NOMO-1 treated with DMSO at 0.1 percent for 48 hours (cell line): ENCODE measurements at regions not wholly inside any gene's neighbourhood (a gene's known extent, or its start where the extent isn't known, plus 50 kb on each side); places are given as distances from the start of the nearest gene placed in this dataset.

ENCODE experiments used
- DNase-seq: peaks from one replicate; lab custom pipeline; 2025; ENCODE audit not compliant: unreplicated experiment; lab: John Stamatoyannopoulos, UW

DNA sequence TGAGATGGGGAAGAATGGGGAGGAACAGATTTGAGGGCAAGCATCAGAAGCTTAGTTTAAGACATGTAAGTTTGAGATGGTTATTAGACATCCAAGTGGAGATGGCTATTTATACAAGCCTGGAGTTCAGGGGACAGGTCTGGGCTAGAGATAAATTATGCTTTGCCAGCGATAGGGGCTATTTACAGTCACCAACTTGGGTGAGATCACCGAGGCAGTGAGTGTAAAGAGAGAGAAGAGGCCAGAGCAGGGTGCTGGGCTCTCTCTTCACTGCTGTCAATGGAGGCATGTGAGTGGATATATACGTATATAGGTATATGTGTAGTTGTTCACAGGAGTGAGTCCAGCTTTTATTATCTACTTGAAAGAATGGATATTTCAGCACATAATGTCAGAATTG lies 81.0 kb downstream of the QPCT start:
- DNase-seq, result no peak

DNA sequence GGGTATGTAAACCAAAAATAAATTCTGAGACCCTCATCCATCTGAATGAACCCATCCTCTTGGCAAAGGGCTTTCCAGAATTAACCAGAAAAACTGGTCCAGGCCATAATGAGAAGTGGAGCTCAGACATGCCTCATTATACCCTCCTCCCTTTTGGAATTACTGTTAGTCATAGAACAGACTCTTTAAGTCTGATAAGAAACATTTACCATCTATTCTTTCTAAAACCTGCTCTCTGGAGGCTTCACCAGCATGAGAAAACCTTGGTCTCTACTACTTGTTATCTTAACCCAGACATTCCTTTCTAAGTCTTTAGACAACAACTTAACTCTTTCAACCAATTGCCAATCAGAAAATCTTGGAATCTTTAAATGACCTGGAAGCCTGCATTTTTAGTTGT lies 82.8 kb downstream of the QPCT start:
- DNase-seq, result no peak

DNA sequence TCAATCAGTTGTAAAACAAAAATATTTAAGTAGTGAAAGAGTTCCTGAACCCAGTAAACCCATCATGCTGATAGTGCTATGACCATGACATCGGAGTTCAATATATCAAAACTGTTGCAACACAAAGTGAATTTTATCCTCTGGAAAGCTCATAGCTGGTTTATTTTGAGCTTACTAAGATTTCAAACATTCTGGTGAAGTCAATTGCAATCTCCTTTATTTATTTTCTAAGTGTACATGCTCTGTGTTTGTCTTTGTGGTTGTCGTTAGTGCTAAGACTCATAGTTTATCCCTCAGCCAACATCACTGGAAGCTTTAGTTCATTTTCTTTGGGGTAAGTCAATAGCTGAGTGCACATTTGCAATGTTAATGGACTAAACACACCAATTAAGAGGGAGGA lies 91.9 kb downstream of the QPCT start:
- no peak for DNase-seq

DNA sequence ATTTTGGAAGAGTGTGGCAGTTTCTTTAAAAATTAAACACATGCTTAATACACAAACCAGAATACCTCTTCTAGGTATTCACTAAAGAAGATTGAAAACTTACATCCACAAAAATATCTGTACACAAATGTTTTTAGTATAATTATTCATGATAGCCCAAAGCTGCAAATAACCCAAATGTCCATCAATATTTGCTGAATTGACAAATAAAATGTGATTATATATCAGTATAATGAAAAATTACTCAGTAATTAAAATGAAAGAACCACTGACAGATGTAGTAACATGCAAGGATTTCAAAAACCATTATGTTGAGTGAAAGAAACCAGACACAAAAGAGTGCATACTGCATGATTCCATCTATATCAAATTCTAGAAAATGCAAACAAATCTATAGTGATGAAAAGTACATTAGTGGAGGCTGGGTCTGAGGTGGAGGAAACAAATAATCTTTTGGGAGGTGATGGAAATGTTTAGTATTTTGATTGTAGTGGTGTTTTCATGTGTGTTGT lies 94.8 kb downstream of the QPCT start:
- DNase-seq, result no peak

DNA sequence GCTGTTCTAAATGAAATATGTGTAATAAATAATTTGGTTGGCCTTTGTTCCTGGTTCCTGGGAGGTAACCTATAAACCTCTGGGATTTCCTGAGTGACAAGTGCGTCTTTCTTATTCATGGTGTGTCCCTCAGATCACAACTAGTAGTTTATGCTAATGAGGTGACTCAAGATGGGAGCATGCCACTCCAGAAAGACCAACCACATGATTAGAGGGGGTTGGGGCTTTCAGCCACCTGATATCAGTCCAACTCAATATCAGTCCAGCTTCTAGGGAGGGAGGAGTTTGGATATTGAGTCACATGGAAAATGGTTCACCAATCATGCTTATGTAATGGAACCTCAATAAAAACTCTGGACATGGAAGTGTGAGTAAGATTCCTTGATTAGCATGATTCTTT lies 96.6 kb downstream of the QPCT start:
- DNase-seq, result no peak

DNA sequence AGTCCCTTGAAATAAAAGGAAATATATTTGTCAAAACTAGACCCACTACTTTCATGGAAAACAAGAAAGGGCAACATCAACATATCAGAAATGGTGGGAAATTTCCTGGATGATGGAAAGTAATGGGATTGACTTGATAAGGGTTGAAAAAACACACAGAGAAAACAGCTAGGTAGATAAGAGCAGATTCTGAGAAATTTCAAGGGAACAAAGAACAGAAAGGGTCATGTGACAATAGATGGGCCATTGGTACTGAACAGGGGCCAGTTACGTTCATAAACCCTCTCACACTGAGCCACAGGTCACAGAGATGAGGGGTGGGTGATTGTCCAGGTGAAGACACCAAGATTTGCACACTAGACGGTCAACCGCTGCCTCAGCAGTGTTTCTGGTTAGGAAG lies 98.7 kb downstream of the QPCT start:
- no peak for DNase-seq

DNA sequence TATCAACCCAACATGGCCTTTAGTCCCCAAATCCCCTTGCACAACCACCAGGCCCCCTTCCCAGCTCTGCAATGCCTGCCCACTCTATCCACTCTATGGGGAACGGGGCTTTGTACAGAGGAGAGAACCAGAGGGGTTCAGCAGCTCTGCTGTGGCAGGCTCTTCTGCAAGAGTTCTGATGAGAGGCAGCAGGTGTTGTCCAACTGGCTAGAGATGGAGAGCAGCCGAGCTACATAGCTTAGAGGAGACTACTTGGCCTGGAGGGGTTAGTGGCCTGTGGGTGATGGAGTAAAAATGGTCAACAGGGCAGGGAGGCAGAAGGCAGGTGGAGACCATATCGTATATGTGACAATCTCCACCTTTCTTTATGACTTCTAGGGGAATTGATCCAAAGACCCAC lies 103.0 kb downstream of the QPCT start:
- no peak for DNase-seq

DNA sequence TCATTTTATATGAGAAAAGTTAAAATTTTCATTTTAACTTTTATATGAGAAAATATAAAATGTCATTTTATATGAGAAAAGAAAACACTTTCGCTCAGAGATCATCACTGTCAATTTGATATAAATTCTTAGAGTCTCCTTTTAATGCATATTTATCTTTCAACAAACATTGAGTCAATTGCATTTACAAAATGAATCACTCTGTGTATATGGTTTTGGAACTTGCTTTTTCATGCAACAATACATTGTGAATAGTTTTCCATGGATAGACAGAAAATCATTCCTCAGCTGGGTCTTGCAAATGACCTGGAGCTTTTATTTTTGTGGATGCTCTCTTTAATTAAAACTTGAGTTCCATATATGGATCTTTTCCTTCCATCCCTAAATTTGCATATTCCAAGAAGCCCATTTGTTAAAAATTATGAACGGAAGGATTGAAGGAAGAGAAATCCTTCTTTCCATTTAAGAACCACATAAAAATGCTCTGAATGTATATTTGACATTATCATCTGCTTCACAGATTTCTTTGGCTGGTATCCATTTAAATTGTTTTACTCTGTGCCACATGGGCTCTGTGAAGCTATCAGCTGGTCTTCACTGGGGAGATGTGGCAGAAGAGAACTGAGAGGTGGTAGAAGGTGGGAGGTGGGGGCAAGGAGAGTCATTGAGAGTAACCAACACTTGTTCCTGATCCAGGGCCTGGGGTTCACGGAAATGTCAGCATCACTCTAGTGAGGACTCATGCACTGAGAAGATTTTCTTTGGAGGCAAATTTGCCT lies 104.1 kb downstream of the QPCT start:
- DNase-seq, result no peak

DNA sequence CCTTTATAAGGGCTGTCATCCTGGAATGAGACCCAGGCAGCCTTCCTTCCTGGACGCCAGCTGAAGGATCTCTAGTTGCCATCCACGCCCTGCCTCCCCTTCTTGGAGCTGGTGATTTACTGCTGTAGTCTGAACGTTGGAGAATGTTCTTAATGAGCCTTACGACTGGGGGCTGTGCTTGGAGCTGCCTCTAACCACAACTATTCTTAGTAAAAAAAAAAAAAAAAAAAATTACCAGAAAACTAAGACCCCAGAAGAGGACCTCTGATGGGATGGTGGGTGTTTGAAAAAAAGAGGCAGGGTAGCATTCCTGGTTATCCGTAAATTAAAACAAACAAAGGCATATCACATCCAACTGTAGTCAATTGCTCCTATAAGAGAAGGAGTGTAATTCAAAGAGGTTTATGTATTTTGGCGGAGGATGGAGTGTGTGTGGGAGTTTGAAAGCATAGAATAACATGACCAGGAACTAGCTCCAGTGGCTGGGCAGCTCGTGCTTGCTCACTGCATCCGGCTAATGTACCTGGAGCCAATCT lies 105.4 kb downstream of the QPCT start:
- no peak for DNase-seq

DNA sequence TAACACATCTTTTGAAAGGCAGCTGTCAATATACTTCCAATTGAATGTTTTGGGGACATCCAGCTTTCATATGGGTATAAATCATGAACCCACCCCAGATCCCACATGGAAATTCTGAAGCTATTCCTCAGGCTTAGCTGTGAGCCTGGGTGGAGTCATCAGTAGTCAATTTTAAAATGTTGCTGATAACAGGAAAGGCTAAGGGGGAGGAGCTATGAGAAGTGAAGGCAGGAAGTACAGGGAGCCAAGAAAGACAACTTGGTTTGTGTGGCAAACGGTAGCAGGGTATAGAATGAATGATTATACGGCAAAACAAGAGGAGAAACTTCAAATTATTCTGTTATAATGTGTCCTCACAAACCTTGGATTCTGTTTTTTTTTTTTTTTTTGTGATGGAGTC lies 108.6 kb downstream of the QPCT start:
- no peak for DNase-seq

DNA sequence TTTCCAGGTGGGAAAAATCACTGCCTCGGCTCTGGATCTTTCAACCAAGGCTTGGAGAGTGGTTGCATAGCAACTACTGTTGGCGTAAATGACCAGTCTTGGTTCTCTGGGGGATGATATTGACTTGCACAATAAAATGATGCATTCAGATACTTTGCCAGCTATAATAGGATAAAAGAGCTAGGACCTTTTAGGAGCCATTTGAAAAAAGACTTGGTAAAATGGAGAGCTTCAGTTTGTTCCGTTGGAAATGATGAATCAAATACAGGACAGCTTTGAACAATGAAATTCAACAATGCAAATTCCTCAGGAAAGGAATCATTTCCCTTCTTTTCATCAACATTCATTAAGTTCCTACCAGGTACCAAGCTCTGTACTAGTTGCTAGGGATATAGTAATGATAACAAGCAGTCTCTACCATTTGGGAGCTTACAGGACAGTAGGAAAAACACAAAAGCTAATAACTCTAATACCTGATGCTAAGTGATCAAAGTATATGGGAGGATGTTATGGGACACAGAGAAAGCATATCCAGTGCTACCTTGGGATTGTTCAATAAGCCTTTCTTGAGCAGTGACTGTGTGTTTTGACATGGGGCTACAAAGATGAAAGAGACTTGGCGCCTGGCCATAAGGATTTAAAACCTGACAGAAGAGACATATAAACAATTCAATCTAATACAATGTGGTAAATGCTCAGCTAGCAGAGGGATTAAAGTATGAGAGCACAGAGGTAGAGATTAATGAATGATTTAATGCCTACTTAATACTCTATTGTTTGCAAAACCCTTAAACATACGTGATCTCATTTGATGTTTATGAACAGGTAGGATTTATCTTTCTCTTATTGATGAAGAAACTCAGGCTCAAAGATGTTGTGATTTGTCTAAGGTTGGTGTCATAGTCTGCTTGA lies 110.7 kb downstream of the QPCT start:
- DNase-seq, result no peak

DNA sequence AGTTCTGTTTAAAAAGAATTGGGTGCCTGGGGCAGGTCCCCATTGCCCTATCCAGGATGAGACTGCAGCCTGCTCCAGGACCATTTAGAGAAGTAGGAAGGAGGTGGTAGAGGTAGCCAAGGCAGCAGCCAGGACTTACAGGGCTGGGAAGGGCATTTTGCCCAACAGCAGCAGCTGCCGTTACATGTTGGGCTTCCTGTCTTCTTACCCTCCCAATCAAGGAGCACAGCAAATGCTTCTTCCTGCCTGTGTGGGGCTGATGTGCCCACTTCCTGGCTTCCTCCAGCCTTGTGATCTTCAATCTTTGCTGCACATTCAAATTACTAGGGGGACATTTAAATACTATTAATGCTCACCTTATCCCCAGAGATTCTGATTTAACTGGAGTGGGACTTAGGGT lies 112.0 kb downstream of the QPCT start:
- DNase-seq, result no peak

DNA sequence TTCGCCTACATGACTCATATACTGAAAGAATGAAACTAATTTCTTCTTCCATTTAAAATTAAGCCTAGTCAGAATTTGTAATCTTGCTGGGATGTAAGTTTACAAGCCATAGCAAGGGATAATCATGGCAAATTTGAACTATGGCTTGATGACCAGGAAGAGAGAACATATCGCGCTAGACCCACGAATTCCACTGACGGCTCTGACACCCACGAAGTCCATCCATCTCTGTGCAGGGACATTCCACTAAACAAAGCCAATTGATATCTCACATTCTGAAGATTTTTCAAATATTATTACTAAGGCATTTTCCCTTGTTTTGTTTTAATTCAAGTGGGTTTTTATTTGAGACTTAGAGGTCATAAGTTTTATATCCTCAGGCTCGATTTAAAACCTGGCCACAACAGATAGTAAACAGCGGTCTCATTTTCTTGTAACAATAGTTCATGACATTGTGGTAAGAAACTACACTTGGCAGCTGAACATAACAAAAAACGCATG lies 113.0 kb downstream of the QPCT start:
- DNase-seq, result no peak

DNA sequence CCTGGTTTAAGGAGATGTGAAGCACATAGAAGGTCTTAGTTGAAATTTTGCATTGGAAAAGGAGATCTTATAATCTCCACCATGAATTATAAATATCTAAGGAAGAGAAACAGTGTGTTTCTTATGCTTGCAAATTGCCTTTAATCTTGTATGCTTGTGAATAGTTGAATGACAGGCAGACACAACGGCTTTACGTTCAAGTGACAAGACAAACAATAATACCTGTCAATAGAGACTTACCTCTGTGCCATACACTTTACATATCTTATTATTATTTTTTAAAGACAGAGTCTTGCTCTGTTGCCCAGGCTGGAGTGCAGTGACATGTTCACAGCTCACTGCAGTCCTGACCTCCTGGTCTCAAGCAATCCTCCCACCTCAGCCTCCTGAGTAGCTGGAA lies 113.7 kb downstream of the QPCT start:
- DNase-seq, result no peak

DNA sequence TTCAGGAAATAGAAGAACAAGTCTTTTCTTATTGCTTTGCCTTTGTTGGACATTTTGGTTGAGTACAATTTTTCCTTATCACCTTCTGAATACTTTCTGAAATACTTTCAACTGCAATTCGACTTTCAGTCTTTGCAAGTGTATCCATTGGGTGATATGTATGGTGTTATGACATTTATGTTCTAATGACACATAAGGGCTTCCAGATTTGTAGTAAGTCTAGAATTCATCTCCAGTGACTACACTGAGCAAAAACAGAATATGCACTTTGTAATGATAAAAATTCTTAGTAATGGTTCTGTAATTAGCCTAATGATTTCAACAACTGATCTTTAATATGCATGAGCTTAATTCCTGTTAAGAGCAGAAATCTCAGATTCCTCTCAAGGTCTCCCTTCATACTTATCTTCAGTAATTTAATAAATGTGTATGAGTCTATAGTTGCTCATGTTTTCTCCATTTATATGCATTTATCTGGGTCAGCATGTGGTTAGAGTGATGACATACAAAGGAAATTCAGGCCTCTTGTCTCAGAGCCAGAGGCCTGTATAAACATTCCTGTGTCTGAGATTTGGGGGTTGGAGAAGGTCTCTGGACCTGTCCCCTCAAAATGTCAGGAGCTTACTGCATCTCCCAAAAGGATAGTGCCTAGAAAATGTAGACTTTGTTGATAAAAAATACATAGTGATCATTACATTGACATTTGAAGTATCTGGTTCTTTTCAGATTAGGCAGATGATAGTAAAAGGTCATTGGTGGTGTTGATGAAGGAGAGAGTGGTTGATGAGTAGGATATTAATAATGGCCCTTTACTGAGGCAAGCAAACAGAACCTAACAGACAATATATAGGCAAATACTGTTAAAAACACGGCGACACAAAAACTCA lies 114.9 kb downstream of the QPCT start:
- no peak for DNase-seq

DNA sequence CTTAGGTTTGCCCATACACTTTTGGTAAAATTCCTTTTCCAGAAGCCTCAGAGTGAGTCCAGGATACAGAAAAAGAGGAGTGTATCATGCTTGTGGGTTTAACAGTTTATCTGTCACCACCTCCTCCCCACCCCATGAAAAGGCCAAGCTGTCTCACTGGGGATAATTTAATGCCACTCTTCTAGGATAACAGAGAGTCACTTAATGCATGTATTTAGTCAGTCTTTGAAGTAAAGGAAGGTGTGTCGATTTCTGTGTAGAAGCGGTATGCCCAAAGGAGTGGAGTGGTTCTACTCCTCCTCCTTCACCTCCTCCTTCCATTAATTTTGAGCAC lies 116.4 kb downstream of the QPCT start:
- DNase-seq, result no peak

DNA sequence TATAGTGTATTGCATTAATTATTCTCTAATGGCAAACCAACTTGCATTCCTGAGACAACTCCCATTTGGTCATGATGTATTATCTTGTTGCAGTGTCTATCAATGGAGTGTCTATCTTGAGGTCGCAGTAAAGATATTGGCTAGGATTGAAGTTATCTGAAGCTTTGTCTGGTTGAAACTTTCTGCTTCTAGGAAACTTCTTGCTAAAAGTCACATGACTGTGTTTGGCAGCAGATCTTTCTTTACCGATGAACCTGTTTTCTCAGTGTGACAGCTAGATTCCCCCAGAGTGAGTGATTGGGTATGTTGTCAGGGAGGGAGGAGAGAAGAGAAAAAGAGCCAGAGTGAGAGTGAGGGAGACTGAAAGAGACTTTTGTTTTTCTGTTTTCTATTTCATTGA lies 119.6 kb downstream of the QPCT start:
- DNase-seq, result no peak

DNA sequence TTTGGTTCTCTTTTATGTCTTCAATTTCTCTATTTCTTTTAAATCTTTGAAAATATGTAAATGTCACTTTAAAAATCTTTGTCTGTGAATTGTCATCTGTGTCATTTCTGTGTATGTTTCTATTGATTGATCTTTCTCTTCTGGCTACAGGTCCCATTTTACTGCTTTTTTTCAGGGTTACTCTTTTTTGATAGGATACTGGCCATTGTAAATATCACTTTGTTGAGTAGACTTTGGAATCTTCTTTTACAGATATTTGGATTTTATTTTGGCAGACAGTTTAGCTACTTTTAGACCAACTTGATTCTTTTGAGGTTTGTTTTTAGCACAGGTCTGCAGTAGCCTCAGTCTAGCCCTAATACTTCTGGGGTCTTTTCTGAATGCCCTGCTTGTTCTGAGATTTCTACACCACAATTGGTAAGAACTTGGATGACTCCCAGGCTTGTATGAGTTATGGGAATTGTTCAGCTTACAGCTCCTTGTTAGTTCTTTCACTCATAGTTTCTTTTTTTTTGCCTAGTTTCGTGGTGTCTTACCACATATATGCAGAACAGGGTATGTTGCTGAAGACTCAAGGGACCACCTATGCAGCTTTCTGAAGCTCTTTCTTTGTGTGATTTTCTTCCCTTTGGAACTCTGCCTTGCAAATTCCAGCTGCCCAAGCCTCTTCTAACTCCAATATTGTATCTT lies 122.2 kb downstream of the QPCT start:
- no peak for DNase-seq

DNA sequence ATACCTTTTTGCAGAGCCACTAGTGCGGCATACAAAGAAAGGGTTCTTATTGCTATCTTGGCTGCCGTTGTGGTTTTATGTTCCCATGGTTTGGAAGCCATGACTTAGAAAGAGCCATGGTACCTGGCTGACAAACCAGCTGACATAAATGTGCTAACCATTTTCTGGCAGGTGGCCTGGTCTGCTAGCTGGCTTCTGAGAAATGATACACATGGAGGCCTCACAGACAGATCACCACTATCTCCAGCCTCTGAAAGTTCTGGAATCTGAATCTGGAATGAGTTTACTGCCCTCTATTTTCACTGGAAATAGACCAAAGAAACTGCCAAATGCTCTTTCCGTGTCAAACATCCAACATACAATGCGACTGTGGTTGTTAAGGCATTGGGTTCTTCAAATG lies 123.7 kb downstream of the QPCT start:
- no peak for DNase-seq

DNA sequence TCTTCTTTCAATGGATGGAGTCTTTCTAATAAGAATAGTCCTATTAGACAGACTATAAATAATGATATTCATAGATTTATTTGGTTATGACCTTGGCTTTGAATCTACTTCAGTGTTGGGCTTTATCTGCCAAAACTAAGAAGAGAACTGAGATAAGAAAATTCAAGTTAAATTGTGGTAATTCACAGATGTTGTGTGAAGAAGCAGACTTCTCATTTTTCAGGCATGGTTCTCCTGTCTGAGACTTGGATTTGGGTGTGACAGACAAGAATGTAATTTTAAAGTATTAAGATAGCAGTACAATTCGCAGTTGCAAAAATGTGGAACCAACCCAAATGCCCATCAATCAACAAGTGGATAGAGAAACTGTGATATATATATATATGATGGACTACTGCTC lies 124.7 kb downstream of the QPCT start:
- DNase-seq, result no peak
